H1 (cell line): ENCODE measurements at regions not wholly inside any gene's neighbourhood (a gene's known extent, or its start where the extent isn't known, plus 50 kb on each side); places are given as distances from the start of the nearest gene placed in this dataset.

Experiments
- CTCF ChIA-PET: fragments of 300-600 bp; sonication (Branson Sonifier 250); formaldehyde crosslinking; loops from one replicate; lab custom pipeline; 2021; ENCODE audit not compliant: partially characterized antibody; lab: Charles Lee
- POLR2A ChIA-PET: fragments of 300-600 bp; sonication (Branson Sonifier 250); formaldehyde crosslinking; loops from one replicate; lab custom pipeline; 2021; ENCODE audit warnings: inconsistent platforms; ENCODE audit not compliant: partially characterized antibody; lab: Charles Lee
- DNase-seq, 2 experiments: peaks; one replicate each; pipeline versions ENCODE4 v3.0.0 to v3.0.0-alpha.2; 2010 to 2022; ENCODE audit warnings: low spot score in 2 of 2, low read depth in 1 of 2, mixed read lengths in 1 of 2
- FAIRE-seq: peaks from 2 replicates; lab custom pipeline; 2011; peaks lifted over from hg19 to GRCh38; lab: Jason Lieb, UNC
- H2AFZ ChIP-seq: 2 replicates; pipeline ENCODE4 v1.8.1; 2012; ENCODE audit warnings: low read length, inconsistent platforms
- H2AK5ac ChIP-seq: 2 replicates; pipeline ENCODE4 v1.6.1; 2013; ENCODE audit warnings: low read depth, low read length
- H2BK120ac ChIP-seq: replicated peaks from 2 replicates; pipeline ENCODE3; 2013; ENCODE audit warnings: low read depth, low read length, inconsistent platforms
- H2BK12ac ChIP-seq: 2 replicates; pipeline ENCODE4 v1.6.1; 2013; ENCODE audit warnings: low read depth, low read length
- H2BK15ac ChIP-seq: 2 replicates; pipeline ENCODE4 v1.6.1; 2013; ENCODE audit warnings: low read length
- H2BK20ac ChIP-seq: 2 replicates; pipeline ENCODE4 v1.6.1; 2013; ENCODE audit warnings: low read length
- H2BK5ac ChIP-seq: 2 replicates; pipeline ENCODE4 v1.6.1; 2013; ENCODE audit warnings: low read depth, low read length
- H3K14ac ChIP-seq: 2 replicates; pipeline ENCODE4 v1.6.1; 2013; ENCODE audit warnings: inconsistent platforms; ENCODE audit not compliant: insufficient read length
- H3K18ac ChIP-seq: 2 replicates; pipeline ENCODE4 v1.6.1; 2013; ENCODE audit warnings: low read length; ENCODE audit errors: extremely low read depth
- H3K23ac ChIP-seq: 2 replicates; pipeline ENCODE4 v1.6.1; 2013; ENCODE audit warnings: inconsistent platforms; ENCODE audit not compliant: insufficient read length
- H3K23me2 ChIP-seq: 2 replicates; pipeline ENCODE4 v1.6.1; 2013; ENCODE audit warnings: low read depth, low read length
- H3K27ac ChIP-seq: 2 replicates; pipeline ENCODE4 v1.6.1; 2011; ENCODE audit warnings: low read depth, low read length, inconsistent platforms
- H3K27me3 ChIP-seq, 4 experiments: replicated peaks in 1 of 4; 1 replicate in 1 of 4; 2 replicates in 3 of 4; pipeline versions ENCODE4 v1.6.1 to v1.8.1; 2011 to 2013; ENCODE audit warnings: low read length in 3 of 4, mild to moderate bottlenecking in 3 of 4, inconsistent platforms in 2 of 4, mixed read lengths in 2 of 4, moderate library complexity in 1 of 4; ENCODE audit not compliant: control insufficient read depth in 3 of 4, insufficient read depth in 3 of 4; ENCODE audit errors: extremely low read depth in 1 of 4
- H3K36me3 ChIP-seq, 4 experiments: 2 replicates each; pipeline versions ENCODE4 v1.6.1 to v1.8.1; 2011 to 2013; ENCODE audit warnings: mild to moderate bottlenecking in 4 of 4, low read length in 3 of 4, moderate library complexity in 2 of 4, control low read depth in 1 of 4, inconsistent platforms in 1 of 4; ENCODE audit not compliant: insufficient read depth in 4 of 4, control insufficient read depth in 2 of 4
- H3K4ac ChIP-seq: replicated peaks from 2 replicates; pipeline ENCODE3; 2013; ENCODE audit warnings: low read length, low read depth, mixed read lengths, inconsistent platforms; ENCODE audit not compliant: insufficient read length
- H3K4me1 ChIP-seq, 4 experiments: replicated peaks in 1 of 4; 1 replicate in 1 of 4; 2 replicates in 3 of 4; pipeline versions ENCODE4 v1.6.1 to v1.8.1; 2011 to 2013; ENCODE audit warnings: low read length in 3 of 4, inconsistent platforms in 2 of 4, mixed read lengths in 1 of 4; ENCODE audit not compliant: insufficient read depth in 4 of 4, control insufficient read depth in 3 of 4
- H3K4me2 ChIP-seq, 2 experiments: 2 replicates each; pipeline versions ENCODE4 v1.6.1 to v1.8.1; 2011 to 2013; ENCODE audit warnings: low read depth in 2 of 2, low read length in 2 of 2, control low read depth in 1 of 2, inconsistent platforms in 1 of 2, mild to moderate bottlenecking in 1 of 2; ENCODE audit not compliant: insufficient read depth in 1 of 2
- H3K4me3 ChIP-seq, 4 experiments: fragments of 200-600, 300-600 bp in 1 of 4; sonication (generic), shearing (Covaris generic), sonication (Bioruptor Twin) in 1 of 4; 2 replicates each; pipeline versions ENCODE4 v1.5.1 to v1.8.1; 2011 to 2016; ENCODE audit warnings: low read length in 4 of 4, low read depth in 3 of 4, control low read depth in 2 of 4, inconsistent platforms in 2 of 4, mild to moderate bottlenecking in 2 of 4, mixed read lengths in 1 of 4, moderate library complexity in 1 of 4; ENCODE audit not compliant: insufficient read depth in 2 of 4; ENCODE audit errors: extremely low read depth in 1 of 4
- H3K56ac ChIP-seq: replicated peaks from 2 replicates; pipeline ENCODE3; 2013; ENCODE audit warnings: low read depth, mild to moderate bottlenecking, mixed read lengths, low read length, inconsistent platforms; ENCODE audit not compliant: insufficient read length
- H3K79me1 ChIP-seq: 2 replicates; pipeline ENCODE4 v1.6.1; 2013; ENCODE audit warnings: low read depth, low read length, control low read depth
- H3K79me2 ChIP-seq, 2 experiments: 2 replicates each; pipeline versions ENCODE4 v1.6.1 to v1.8.1; 2012 to 2013; ENCODE audit warnings: low read length in 2 of 2, mild to moderate bottlenecking in 2 of 2, inconsistent platforms in 1 of 2; ENCODE audit not compliant: insufficient read depth in 2 of 2, control insufficient read depth in 1 of 2
- H3K9ac ChIP-seq, 4 experiments: replicated peaks in 1 of 4; 1 replicate in 1 of 4; 2 replicates in 3 of 4; pipeline versions ENCODE4 v1.6.1 to v1.8.1; 2011 to 2013; ENCODE audit warnings: low read depth in 3 of 4, low read length in 3 of 4, control low read depth in 2 of 4, mild to moderate bottlenecking in 2 of 4, moderate library complexity in 2 of 4, inconsistent platforms in 1 of 4; ENCODE audit errors: extremely low read depth in 1 of 4
- H3K9me3 ChIP-seq, 2 experiments: 2 replicates each; pipeline versions ENCODE4 v1.6.1 to v1.8.1; 2012 to 2013; ENCODE audit warnings: mild to moderate bottlenecking in 2 of 2, moderate library complexity in 2 of 2, control low read depth in 1 of 2, inconsistent platforms in 1 of 2, low read depth in 1 of 2, low read length in 1 of 2, mixed read lengths in 1 of 2; ENCODE audit not compliant: insufficient read depth in 2 of 2
- H4K20me1 ChIP-seq, 2 experiments: replicated peaks in 1 of 2; 2 replicates each; pipeline versions ENCODE3 to v1.8.1; 2011 to 2013; ENCODE audit warnings: inconsistent platforms in 2 of 2, low read length in 2 of 2, mild to moderate bottlenecking in 1 of 2; ENCODE audit not compliant: insufficient read depth in 2 of 2, control insufficient read depth in 1 of 2
- H4K5ac ChIP-seq: 2 replicates; pipeline ENCODE4 v1.6.1; 2013; ENCODE audit warnings: low read length, low read depth, mixed read lengths, inconsistent platforms; ENCODE audit not compliant: insufficient read length
- H4K8ac ChIP-seq: 2 replicates; pipeline ENCODE4 v1.8.0; 2013; ENCODE audit warnings: mild to moderate bottlenecking, moderate library complexity, low read length, inconsistent platforms; ENCODE audit not compliant: insufficient read depth; ENCODE audit errors: extremely low read depth
- H4K91ac ChIP-seq: replicated peaks from 2 replicates; pipeline ENCODE3; 2013; ENCODE audit warnings: low read length, mixed read lengths, inconsistent platforms; ENCODE audit not compliant: insufficient read length
- BACH1 ChIP-seq: IDR thresholded peaks from 2 replicates; pipeline ENCODE4 v1.6.1; 2012; ENCODE audit warnings: low read length, improper control_type of control experiment
- CTCF ChIP-seq, 3 experiments: IDR thresholded peaks; 1 replicate in 2 of 3; 2 replicates in 1 of 3; pipeline versions ENCODE4 v1.5.1 to v1.6.1; 2011; ENCODE audit warnings: low read length in 3 of 3, mild to moderate bottlenecking in 3 of 3, inconsistent platforms in 2 of 3, low read depth in 1 of 3, moderate library complexity in 1 of 3; ENCODE audit not compliant: insufficient read depth in 1 of 3; ENCODE audit errors: control extremely low read depth in 1 of 3
- GABPA ChIP-seq: IDR thresholded peaks from 2 replicates; pipeline ENCODE4 v1.6.1; 2011; ENCODE audit warnings: mild to moderate bottlenecking, low read length, moderate library complexity, borderline replicate concordance; ENCODE audit not compliant: insufficient read depth
- POLR2AphosphoS5 ChIP-seq: IDR thresholded peaks from 2 replicates; pipeline ENCODE4 v1.6.1; 2011; ENCODE audit warnings: low read depth, low read length
- SP2 ChIP-seq: IDR thresholded peaks from 2 replicates; pipeline ENCODE4 v1.6.1; 2012; ENCODE audit warnings: mild to moderate bottlenecking, low read length, inconsistent platforms
- SRF ChIP-seq: IDR thresholded peaks from 2 replicates; pipeline ENCODE4 v1.6.1; 2011; ENCODE audit warnings: mild to moderate bottlenecking, low read depth, low read length, moderate library complexity
- TAF7 ChIP-seq: optimal IDR thresholded peaks from 2 replicates; pipeline ENCODE3; 2011; ENCODE audit warnings: low read depth, mild to moderate bottlenecking, inconsistent platforms, low read length, moderate library complexity, borderline replicate concordance
- WGBS, 2 experiments: shearing (Covaris generic) in 1 of 2; methylation state at CpG; one replicate each; pipeline versions ENCODE4 v1.1.6 to v1.1.7; 2013 to 2015; ENCODE audit warnings: low lambda C conversion rate in 2 of 2, mixed read lengths in 2 of 2, inconsistent platforms in 1 of 2, low coverage in 1 of 2, missing lambda C conversion rate in 1 of 2; ENCODE audit not compliant: insufficient replicate concordance in 2 of 2, insufficient coverage in 1 of 2, insufficient read length in 1 of 2; ENCODE audit errors: extremely low coverage in 1 of 2, missing lambda C conversion rate in 1 of 2; 5-methylcytosine and 5-hydroxymethylcytosine counted together

GRCh38 chr13:80250213-80250810 lies 90.6 kb downstream of the SPRY2 start:
- no peak overlapping the region for H3K14ac ChIP-seq
- no peaks in the 10 kb centered on the region for H3K23me2 ChIP-seq
- no peak overlapping the region for H3K4me3 ChIP-seq
- H2BK5ac ChIP-seq, result no peak overlapping the region
- no peaks in the 10 kb centered on the region for H3K36me3 ChIP-seq
- no peak overlapping the region for H2BK120ac ChIP-seq
- DNase-seq, result no peak
- no peak overlapping the region for H2AFZ ChIP-seq
- H4K20me1 ChIP-seq, result no peaks in the 10 kb centered on the region
- no peak overlapping the region for H3K4me2 ChIP-seq
- no peak overlapping the region for H3K4ac ChIP-seq
- H2AK5ac ChIP-seq, result no peak overlapping the region
- no peak overlapping the region for H4K91ac ChIP-seq
- no peak overlapping the region for H4K5ac ChIP-seq
- H4K8ac ChIP-seq, result no peak overlapping the region
- POLR2A ChIA-PET, result no interaction called here
- no peak for TF ChIP-seq BACH1
- TF ChIP-seq CTCF (IDR thresholded peaks at IDR 0.05; ENCODE audit: control extremely low read depth in 1 of 3, insufficient read depth in 1 of 3, low read depth in 1 of 3, low read length in 3 of 3), result no peak
- no peak for TF ChIP-seq POLR2AphosphoS5
- TF ChIP-seq TAF7, result no peak
- TF ChIP-seq GABPA, result no peak
- TF ChIP-seq SRF, result no peak
- TF ChIP-seq SP2, result no peak
- TF ChIP-seq, all 59 proteins: peak for 0
- CTCF ChIA-PET, result interaction anchor here (0.9 kb wide), 1 partner anchor 92 kb away, joined by 3 read pairs; no protein-coding TSS in a partner anchor
- no peak overlapping the region for H3K56ac ChIP-seq
- H3K27me3 ChIP-seq, result no peaks in the 10 kb centered on the region
- no peaks in the 10 kb centered on the region for H3K9me3 ChIP-seq
- no peak overlapping the region for H3K18ac ChIP-seq
- no peak overlapping the region for H2BK15ac ChIP-seq
- no peak overlapping the region for H3K23ac ChIP-seq
- H3K79me2 ChIP-seq, result no peaks in the 10 kb centered on the region
- H3K4me1 ChIP-seq, result no peaks in the 10 kb centered on the region
- no peak overlapping the region for H2BK12ac ChIP-seq
- 88% methylated on average over 7 of the region's 7 CpGs; no CpG with 5 or more reads in 1 of the 2 experiments for WGBS, 2 experiments
- H3K79me1 ChIP-seq, result no peaks in the 10 kb centered on the region
- no peak overlapping the region for H3K27ac ChIP-seq
- no peak overlapping the region for H2BK20ac ChIP-seq
- FAIRE-seq, result no peak
- H3K9ac ChIP-seq, result no peak overlapping the region
